LHCN-M2 (cell line): ENCODE measurements at regions not wholly inside any gene's neighbourhood (a gene's known extent, or its start where the extent isn't known, plus 50 kb on each side); places are given as distances from the start of the nearest gene placed in this dataset.

Experiments used
- DNase-seq: peaks from one replicate; pipeline ENCODE4 v3.0.0-alpha.2; 2012; ENCODE audit warnings: low read depth

GRCh38 chr7:22658031-22658430, 69.0 kb upstream of the IL6 start:
- DNase-seq = no peak

- DNase-seq = no peak
These were observed 69.5 kb upstream of the IL6 start for GRCh38 chr7:22657479-22657878.

- no peak for DNase-seq
These were observed 71.2 kb upstream of the IL6 start for GRCh38 chr7:22655781-22656180.

GRCh38 chr7:22654831-22655230, 72.2 kb upstream of the IL6 start:
- DNase-seq = no peak

- DNase-seq = no peak
These were observed 73.0 kb upstream of the IL6 start for GRCh38 chr7:22653951-22654350.

GRCh38 chr7:22651534-22652243, 75.3 kb upstream of the IL6 start:
- peak; percentile 97 for DNase-seq

- no peak for DNase-seq
These were observed 76.0 kb upstream of the IL6 start for GRCh38 chr7:22651036-22651435.

GRCh38 chr7:22649686-22650085, 77.3 kb upstream of the IL6 start:
- DNase-seq = no peak

GRCh38 chr7:22647451-22648257, 79.3 kb upstream of the IL6 start:
- peak; percentile 95 for DNase-seq

- no peak for DNase-seq
These were observed 81.4 kb upstream of the IL6 start for GRCh38 chr7:22645418-22646181.

- no peak for DNase-seq
These were observed 84.5 kb upstream of the IL6 start for GRCh38 chr7:22642454-22642853.

GRCh38 chr7:22640269-22640668, 86.7 kb upstream of the IL6 start:
- no peak for DNase-seq

GRCh38 chr7:22639396-22639795, 87.6 kb upstream of the IL6 start:
- DNase-seq = no peak

GRCh38 chr7:22635349-22635748, 91.7 kb upstream of the IL6 start:
- no peak for DNase-seq

- DNase-seq = no peak
These were observed 93.0 kb upstream of the IL6 start for GRCh38 chr7:22633954-22634474.

GRCh38 chr7:22633286-22633953, 93.6 kb upstream of the IL6 start:
- DNase-seq = no peak

GRCh38 chr7:22632674-22633073, 94.3 kb upstream of the IL6 start:
- no peak for DNase-seq

- peak; percentile 34 for DNase-seq
These were observed 95.3 kb upstream of the IL6 start for GRCh38 chr7:22631730-22632129.

- DNase-seq = no peak
These were observed 96.9 kb upstream of the IL6 start for GRCh38 chr7:22630069-22630468.

- no peak for DNase-seq
These were observed 97.9 kb upstream of the IL6 start for GRCh38 chr7:22629056-22629455.

GRCh38 chr7:22628112-22628511, 98.9 kb upstream of the IL6 start:
- no peak for DNase-seq

GRCh38 chr7:22627136-22627535, 99.9 kb upstream of the IL6 start:
- peak; percentile 78 for DNase-seq
